Endothelial cell of umbilical vein (primary cell): ENCODE measurements at regions not wholly inside any gene's neighbourhood (a gene's known extent, or its start where the extent isn't known, plus 50 kb on each side); places are given as distances from the start of the nearest gene placed in this dataset.

Source experiments
- CTCF ChIP-seq, 2 donors: IDR thresholded peaks; 1 replicate in 1 of 2; 2 replicates in 1 of 2; pipeline ENCODE4 v1.5.1; 2011; ENCODE audit warnings: low read length in 2 of 2, mild to moderate bottlenecking in 2 of 2, moderate library complexity in 2 of 2, control low read depth in 1 of 2, inconsistent platforms in 1 of 2, low read depth in 1 of 2; ENCODE audit not compliant: insufficient read depth in 1 of 2; ENCODE audit errors: extremely low read depth in 1 of 2
- EZH2 ChIP-seq: IDR thresholded peaks from 2 replicates; pipeline ENCODE4 v1.6.1; 2012; ENCODE audit warnings: borderline replicate concordance, low read depth, mild to moderate bottlenecking, moderate library complexity, low read length, inconsistent platforms; ENCODE audit not compliant: severe bottlenecking
- FOS ChIP-seq: IDR thresholded peaks from 2 replicates; pipeline ENCODE4 v1.6.1; 2011; ENCODE audit warnings: mild to moderate bottlenecking, low read length, moderate library complexity, borderline replicate concordance; ENCODE audit not compliant: insufficient read depth
- JUN ChIP-seq: IDR thresholded peaks from 2 replicates; pipeline ENCODE4 v1.6.1; 2011; ENCODE audit warnings: borderline replicate concordance, low read depth; ENCODE audit not compliant: insufficient read length, insufficient read depth
- MYC ChIP-seq: IDR thresholded peaks from one replicate; pipeline ENCODE4 v1.6.1; 2011; ENCODE audit warnings: mild to moderate bottlenecking, low read depth, low read length
- POLR2A ChIP-seq: IDR thresholded peaks from 2 replicates; pipeline ENCODE4 v1.6.1; 2012; ENCODE audit warnings: low read depth, mild to moderate bottlenecking, control low read depth, low read length
- POLR2AphosphoS5 ChIP-seq: IDR thresholded peaks from 2 replicates; pipeline ENCODE4 v1.6.1; 2012; ENCODE audit warnings: low read depth, mild to moderate bottlenecking, control low read depth, low read length, moderate library complexity; ENCODE audit not compliant: insufficient read depth
- TF ChIP-seq, protein P1 (sequence below): IDR thresholded peaks from 2 replicates; pipeline ENCODE4 v1.6.1; 2011; ENCODE audit not compliant: insufficient read depth, insufficient read length

- TF ChIP-seq CTCF (IDR thresholded peaks at IDR 0.05; ENCODE audit: extremely low read depth in 1 of 2, insufficient read depth in 1 of 2, low read depth in 1 of 2, low read length in 2 of 2) (no peak), POLR2A (no peak), EZH2 (no peak), MYC (no peak), FOS (no peak), POLR2AphosphoS5 (no peak), JUN (no peak)
- TF ChIP-seq, protein P1, sequence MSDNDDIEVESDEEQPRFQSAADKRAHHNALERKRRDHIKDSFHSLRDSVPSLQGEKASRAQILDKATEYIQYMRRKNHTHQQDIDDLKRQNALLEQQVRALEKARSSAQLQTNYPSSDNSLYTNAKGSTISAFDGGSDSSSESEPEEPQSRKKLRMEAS, result no peak
Observed at GRCh38 chr20:48314925-48315592, 512.7 kb downstream of the PREX1 start.
